Loucy (cell line): ENCODE measurements at regions not wholly inside any gene's neighbourhood (a gene's known extent, or its start where the extent isn't known, plus 50 kb on each side); places are given as distances from the start of the nearest gene placed in this dataset.

Source experiments
- CTCF ChIP-seq: fragments of 200-600 bp; sonication (generic); conservative IDR thresholded peaks from 2 replicates; pipeline ENCODE4 v1.5.1; 2014; ENCODE audit warnings: mild to moderate bottlenecking, antibody characterized with exemption, low read length
- EZH2phosphoT487 ChIP-seq: fragments of 200-600 bp; IDR thresholded peaks from 2 replicates; pipeline ENCODE4 v1.6.1; 2018; ENCODE audit warnings: antibody characterized with exemption, mild to moderate bottlenecking, moderate library complexity, borderline replicate concordance

GRCh38 chr2:59168766-59169165 lies 927.6 kb upstream of the FANCL start:
- TF ChIP-seq CTCF (no peak), EZH2phosphoT487 (no peak)
